Thoracic aorta (tissue), 2 donors: ENCODE measurements at regions not wholly inside any gene's neighbourhood (a gene's known extent, or its start where the extent isn't known, plus 50 kb on each side); places are given as distances from the start of the nearest gene placed in this dataset.
"Not testable (repeated sequence)": the region's sequence is repeated elsewhere in the genome, so short reads cannot be mapped to it uniquely, and the experiment has no call there.

Source experiments
- ATAC-seq: fragments of 150-250 bp; one replicate; pipeline ENCODE4 v1.8.0; 2017; ENCODE audit warnings: low read depth; ENCODE audit not compliant: insufficient number of reproducible peaks, low FRiP score
- DNase-seq: peaks from one replicate; pipeline ENCODE4 v3.0.0-alpha.2; 2020; ENCODE audit warnings: low spot score
- H3K27ac ChIP-seq, 2 donors: fragments of 200-600 bp; sonication (generic); 1 replicate in 1 of 2; 2 replicates in 1 of 2; pipeline ENCODE4 v1.5.1; 2016; ENCODE audit warnings: mild to moderate bottlenecking in 2 of 2, moderate library complexity in 2 of 2
- H3K27me3 ChIP-seq: fragments of 200-600 bp; sonication (generic); replicated peaks from 2 replicates; pipeline ENCODE4 v1.6.0; 2016; ENCODE audit warnings: mild to moderate bottlenecking; ENCODE audit not compliant: insufficient read depth
- H3K36me3 ChIP-seq: fragments of 200-600 bp; sonication (generic); one replicate; pipeline ENCODE4 v1.5.1; 2016
- H3K4me1 ChIP-seq, 2 donors: fragments of 200-600 bp; sonication (generic); 1 replicate in 1 of 2; 2 replicates in 1 of 2; pipeline versions ENCODE4 v1.5.1 to v1.6.0; 2016; ENCODE audit warnings: low read depth in 2 of 2, mild to moderate bottlenecking in 1 of 2; ENCODE audit not compliant: control insufficient read depth in 1 of 2
- H3K4me3 ChIP-seq: fragments of 200-600 bp; sonication (generic); 2 replicates; pipeline ENCODE4 v1.5.1; 2016; ENCODE audit warnings: mild to moderate bottlenecking
- H3K9me3 ChIP-seq: fragments of 200-600 bp; sonication (generic); 2 replicates; pipeline ENCODE4 v1.5.1; 2016
- CTCF ChIP-seq: fragments of 200-600 bp; sonication (generic); IDR thresholded peaks from one replicate; pipeline ENCODE4 v1.5.1; 2019; ENCODE audit warnings: antibody characterized with exemption

- ATAC-seq = no peak
- H3K4me3 ChIP-seq = no peak overlapping the region
These were observed 460.2 kb upstream of the NDST3 start for GRCh38 chr4:117574085-117574484.

GRCh38 chr4:117575850-117576249, 458.4 kb upstream of the NDST3 start:
- no peak for TF ChIP-seq CTCF
- Histone ChIP-seq H3K27ac (no peak overlapping the region), H3K9me3 (no peaks in the 10 kb centered on the region), H3K27me3 (no peaks in the 10 kb centered on the region), H3K36me3 (no peaks in the 10 kb centered on the region), H3K4me3 (no peak overlapping the region), H3K4me1 (no peaks in the 10 kb centered on the region)
- no peak for ATAC-seq
- DNase-seq = no peak

More at GRCh38 chr4:117574085-117574484, 460.2 kb upstream of the NDST3 start:
- DNase-seq = no peak
- H3K27me3 ChIP-seq = no peaks in the 10 kb centered on the region
- no peak for TF ChIP-seq CTCF
- no peaks in the 10 kb centered on the region for H3K4me1 ChIP-seq
- no peaks in the 10 kb centered on the region for H3K36me3 ChIP-seq
- no peaks in the 10 kb centered on the region for H3K9me3 ChIP-seq
- H3K27ac ChIP-seq = no peak overlapping the region

- no peak overlapping the region for H3K4me3 ChIP-seq
- ATAC-seq = no peak
- no peaks in the 10 kb centered on the region for H3K36me3 ChIP-seq
- no peaks in the 10 kb centered on the region for H3K4me1 ChIP-seq
- DNase-seq = no peak
- no peaks in the 10 kb centered on the region for H3K9me3 ChIP-seq
- TF ChIP-seq CTCF = no peak
- no peak overlapping the region for H3K27ac ChIP-seq
- no peaks in the 10 kb centered on the region for H3K27me3 ChIP-seq
These were observed 456.5 kb upstream of the NDST3 start for GRCh38 chr4:117577686-117578311.

- Histone ChIP-seq H3K36me3 (no peaks in the 10 kb centered on the region), H3K9me3 (no peaks in the 10 kb centered on the region), H3K4me1 (no peaks in the 10 kb centered on the region), H3K4me3 (no peak overlapping the region), H3K27ac (no peak overlapping the region), H3K27me3 (no peaks in the 10 kb centered on the region)
- DNase-seq = no peak
- no peak for ATAC-seq
- no peak for TF ChIP-seq CTCF
These were observed 445.5 kb upstream of the NDST3 start for GRCh38 chr4:117588771-117589170.

- Histone ChIP-seq H3K9me3 (no peaks in the 10 kb centered on the region), H3K4me3 (no peak overlapping the region), H3K4me1 (no peaks in the 10 kb centered on the region), H3K27ac (no peak overlapping the region), H3K36me3 (no peaks in the 10 kb centered on the region), H3K27me3 (no peaks in the 10 kb centered on the region)
- TF ChIP-seq CTCF = no peak
- ATAC-seq = no peak
- DNase-seq = no peak
These were observed 437.3 kb upstream of the NDST3 start for GRCh38 chr4:117596917-117597480.

GRCh38 chr4:117599393-117599792, 434.9 kb upstream of the NDST3 start:
- not testable (repeated sequence) for H3K4me3 ChIP-seq, H3K36me3 ChIP-seq, DNase-seq, H3K9me3 ChIP-seq, H3K4me1 ChIP-seq, H3K27ac ChIP-seq, ATAC-seq, H3K27me3 ChIP-seq

- ATAC-seq, H3K36me3 ChIP-seq, H3K9me3 ChIP-seq, DNase-seq, H3K4me1 ChIP-seq, H3K27me3 ChIP-seq, H3K4me3 ChIP-seq, H3K27ac ChIP-seq: not testable (repeated sequence)
These were observed 433.4 kb upstream of the NDST3 start for GRCh38 chr4:117600936-117601335.
